B cell (primary cell): ENCODE measurements at regions not wholly inside any gene's neighbourhood (a gene's known extent, or its start where the extent isn't known, plus 50 kb on each side); places are given as distances from the start of the nearest gene placed in this dataset.

Experiments used
- ATAC-seq: fragments of 200-7000 bp; cut with Tn5 transposase; one replicate; pipeline ENCODE4 v1.10.0; 2021; ENCODE audit warnings: low read depth, mild to moderate bottlenecking, moderate number of reproducible peaks, moderate library complexity
- CTCF ChIA-PET: fragments of 350-600 bp; sonication (Branson Sonifier 250); formaldehyde crosslinking; loops from one replicate; lab custom pipeline; 2021; ENCODE audit warnings: antibody characterized with exemption, inconsistent platforms; lab: Charles Lee
- POLR2A ChIA-PET: fragments of 350-600 bp; sonication (Branson Sonifier 250); formaldehyde crosslinking; loops from one replicate; lab custom pipeline; 2021; ENCODE audit warnings: antibody characterized with exemption; lab: Charles Lee
- DNase-seq: peaks from one replicate; pipeline ENCODE4 v3.0.0; 2013
- H2AFZ ChIP-seq: 2 replicates; pipeline ENCODE4 v1.6.1; 2012; ENCODE audit warnings: mild to moderate bottlenecking, low read depth, low read length; ENCODE audit not compliant: insufficient read depth, poor library complexity, severe bottlenecking
- H3K27ac ChIP-seq, 2 donors: 1 replicate in 1 of 2; 2 replicates in 1 of 2; pipeline ENCODE4 v1.5.1; 2012 to 2013; ENCODE audit warnings: low read length in 2 of 2, mild to moderate bottlenecking in 2 of 2, moderate library complexity in 1 of 2
- H3K27me3 ChIP-seq, 4 experiments: fragments of 200-600 bp in 1 of 4; sonication (generic) in 1 of 4; replicated peaks in 1 of 4; 1 replicate in 2 of 4; 2 replicates in 2 of 4; pipeline versions ENCODE4 v1.6.1 to v1.7.0; 2013 to 2016; ENCODE audit warnings: low read length in 3 of 4, mild to moderate bottlenecking in 2 of 4, mixed read lengths in 1 of 4, moderate library complexity in 1 of 4; ENCODE audit not compliant: insufficient read depth in 4 of 4, control insufficient read depth in 3 of 4; ENCODE audit errors: control extremely low read depth in 1 of 4
- H3K36me3 ChIP-seq, 2 experiments: replicated peaks in 1 of 2; 1 replicate in 1 of 2; 2 replicates in 1 of 2; pipeline versions ENCODE4 v1.6.1 to v1.7.1; 2013; ENCODE audit warnings: low read length in 1 of 2; ENCODE audit not compliant: insufficient read depth in 2 of 2, control insufficient read depth in 1 of 2; ENCODE audit errors: control extremely low read depth in 1 of 2, extremely low read depth in 1 of 2
- H3K4me1 ChIP-seq, 2 donors: fragments of 200-600 bp in 1 of 2; sonication (generic) in 1 of 2; 1 replicate in 1 of 2; 2 replicates in 1 of 2; pipeline versions ENCODE4 v1.5.1 to v1.6.1; 2013 to 2017; ENCODE audit warnings: low read length in 2 of 2; ENCODE audit not compliant: control insufficient read depth in 2 of 2, insufficient read depth in 2 of 2
- H3K4me2 ChIP-seq: replicated peaks from 2 replicates; pipeline ENCODE3; 2012; ENCODE audit warnings: mild to moderate bottlenecking, low read depth, low read length; ENCODE audit not compliant: poor library complexity, severe bottlenecking
- H3K4me3 ChIP-seq, 5 experiments: fragments of 200-600 bp in 1 of 5; sonication (generic) in 1 of 5; 1 replicate in 3 of 5; 2 replicates in 2 of 5; pipeline versions ENCODE4 v1.5.1 to v1.7.0; 2011 to 2016; ENCODE audit warnings: low read length in 4 of 5, mild to moderate bottlenecking in 4 of 5, low read depth in 2 of 5, control low read depth in 1 of 5, moderate library complexity in 1 of 5; ENCODE audit not compliant: insufficient read depth in 1 of 5; ENCODE audit errors: control extremely low read depth in 1 of 5, extremely low read depth in 1 of 5
- H3K79me2 ChIP-seq: fragments of 200-600 bp; sonication (generic); one replicate; pipeline ENCODE4 v1.6.0; 2016; ENCODE audit warnings: low read length; ENCODE audit not compliant: control insufficient read depth, insufficient read depth
- H3K9ac ChIP-seq: fragments of 200-600 bp; sonication (generic); 2 replicates; pipeline ENCODE4 v1.6.1; 2017; ENCODE audit warnings: mild to moderate bottlenecking, low read length, moderate library complexity
- H3K9me3 ChIP-seq, 3 donors: one replicate each; pipeline versions ENCODE4 v1.6.1 to v1.7.1; 2013; ENCODE audit warnings: low read length in 2 of 3; ENCODE audit not compliant: control insufficient read depth in 2 of 3, insufficient read depth in 1 of 3; ENCODE audit errors: control extremely low read depth in 1 of 3
- H4K20me1 ChIP-seq: 2 replicates; pipeline ENCODE4 v1.6.0; 2012; ENCODE audit warnings: mild to moderate bottlenecking, low read length; ENCODE audit not compliant: insufficient read depth, control insufficient read depth, poor library complexity, severe bottlenecking
- H3K27ac Mint-ChIP-seq: one replicate; pipeline ENCODE4 v1.8.0; 2021; ENCODE audit warnings: mixed read lengths
- H3K27me3 Mint-ChIP-seq: one replicate; pipeline ENCODE4 v1.8.0; 2021; ENCODE audit warnings: mixed read lengths
- H3K4me1 Mint-ChIP-seq: one replicate; pipeline ENCODE4 v1.8.0; 2021; ENCODE audit warnings: mixed read lengths
- H3K4me3 Mint-ChIP-seq: one replicate; pipeline ENCODE4 v1.8.0; 2021; ENCODE audit warnings: mixed read lengths
- H3K9me3 Mint-ChIP-seq: one replicate; pipeline ENCODE4 v1.8.0; 2022; ENCODE audit warnings: mixed read lengths; ENCODE audit not compliant: insufficient read depth
- EZH2 ChIP-seq: IDR thresholded peaks from 2 replicates; pipeline ENCODE4 v1.6.1; 2012; ENCODE audit warnings: borderline replicate concordance, low read depth, mild to moderate bottlenecking, moderate library complexity, low read length; ENCODE audit not compliant: insufficient read depth, poor library complexity, severe bottlenecking
- WGBS: methylation state at CpG from one replicate; pipeline ENCODE4 v1.1.5; 2013; ENCODE audit warnings: missing lambda C conversion rate; ENCODE audit not compliant: insufficient coverage; 5-methylcytosine and 5-hydroxymethylcytosine counted together
- intact Hi-C: fragments of 100-400 bp; cut with micrococcal nuclease; formaldehyde crosslinking; loops from one replicate; pipeline ENCODE4 v1.10.0; 2022
- TF ChIP-seq, protein P1 (sequence below): fragments of 200-600 bp; IDR thresholded peaks from one replicate; pipeline ENCODE4 v1.8.0; 2022; ENCODE audit warnings: antibody characterized with exemption, mild to moderate bottlenecking

GRCh38 chr9:106172265-106172664, 477.9 kb downstream of the TMEM38B start:
- ChIA-PET POLR2A (no interaction called here), CTCF (no interaction called here)
- Histone ChIP-seq H3K9ac (no peak overlapping the region), H3K36me3 (no peaks in the 10 kb centered on the region), H3K27me3 (no peaks in the 10 kb centered on the region), H3K9me3 (peaks cover 0 to 4% (median 0%) of the 10 kb centered on the region in 3 donors), H3K4me1 (no peaks in the 10 kb centered on the region), H3K27ac (no peak overlapping the region), H3K4me3 (no peak overlapping the region), H3K4me2 (no peak overlapping the region), H4K20me1 (no peaks in the 10 kb centered on the region), H3K79me2 (no peaks in the 10 kb centered on the region), H2AFZ (no peak overlapping the region)
- no peak overlapping the region for H3K4me3 Mint-ChIP-seq
- no peak for DNase-seq
- WGBS, result no CpG with 5 or more reads among the region's 1 CpG
- H3K4me1 Mint-ChIP-seq, result peaks cover 3% of the 10 kb centered on the region
- intact Hi-C loops, result no loop called here
- H3K27me3 Mint-ChIP-seq, result no peaks in the 10 kb centered on the region
- ATAC-seq, result no peak
- H3K9me3 Mint-ChIP-seq, result peaks cover 5% of the 10 kb centered on the region
- no peak overlapping the region for H3K27ac Mint-ChIP-seq
- no peak for TF ChIP-seq EZH2
- TF ChIP-seq, protein P1, sequence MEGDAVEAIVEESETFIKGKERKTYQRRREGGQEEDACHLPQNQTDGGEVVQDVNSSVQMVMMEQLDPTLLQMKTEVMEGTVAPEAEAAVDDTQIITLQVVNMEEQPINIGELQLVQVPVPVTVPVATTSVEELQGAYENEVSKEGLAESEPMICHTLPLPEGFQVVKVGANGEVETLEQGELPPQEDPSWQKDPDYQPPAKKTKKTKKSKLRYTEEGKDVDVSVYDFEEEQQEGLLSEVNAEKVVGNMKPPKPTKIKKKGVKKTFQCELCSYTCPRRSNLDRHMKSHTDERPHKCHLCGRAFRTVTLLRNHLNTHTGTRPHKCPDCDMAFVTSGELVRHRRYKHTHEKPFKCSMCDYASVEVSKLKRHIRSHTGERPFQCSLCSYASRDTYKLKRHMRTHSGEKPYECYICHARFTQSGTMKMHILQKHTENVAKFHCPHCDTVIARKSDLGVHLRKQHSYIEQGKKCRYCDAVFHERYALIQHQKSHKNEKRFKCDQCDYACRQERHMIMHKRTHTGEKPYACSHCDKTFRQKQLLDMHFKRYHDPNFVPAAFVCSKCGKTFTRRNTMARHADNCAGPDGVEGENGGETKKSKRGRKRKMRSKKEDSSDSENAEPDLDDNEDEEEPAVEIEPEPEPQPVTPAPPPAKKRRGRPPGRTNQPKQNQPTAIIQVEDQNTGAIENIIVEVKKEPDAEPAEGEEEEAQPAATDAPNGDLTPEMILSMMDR, result no peak

- intact Hi-C loops, result no loop called here
- no peak overlapping the region for H3K4me3 ChIP-seq
- H2AFZ ChIP-seq, result no peak overlapping the region
- no peaks in the 10 kb centered on the region for H3K27me3 ChIP-seq
- ATAC-seq (no peak), DNase-seq (no peak)
- H4K20me1 ChIP-seq, result no peaks in the 10 kb centered on the region
- H3K4me1 Mint-ChIP-seq, result peaks cover 3% of the 10 kb centered on the region
- POLR2A ChIA-PET, result no interaction called here
- H3K9me3 Mint-ChIP-seq, result peaks cover 5% of the 10 kb centered on the region
- peaks cover 0 to 4% (median 0%) of the 10 kb centered on the region in 3 donors for H3K9me3 ChIP-seq
- no peak overlapping the region for H3K27ac Mint-ChIP-seq
- no peak overlapping the region for H3K9ac ChIP-seq
- CTCF ChIA-PET, result no interaction called here
- no peak overlapping the region for H3K27ac ChIP-seq
- H3K4me1 ChIP-seq, result no peaks in the 10 kb centered on the region
- no peak overlapping the region for H3K4me2 ChIP-seq
- TF ChIP-seq, protein P1, result no peak
- no peak for TF ChIP-seq EZH2
- no peak overlapping the region for H3K4me3 Mint-ChIP-seq
- no peaks in the 10 kb centered on the region for H3K27me3 Mint-ChIP-seq
- 56% methylated on average over 1 of the region's 2 CpGs for WGBS
- no peaks in the 10 kb centered on the region for H3K79me2 ChIP-seq
- H3K36me3 ChIP-seq, result no peaks in the 10 kb centered on the region
Observed at GRCh38 chr9:106174346-106174745, 480.0 kb downstream of the TMEM38B start.
